Trophoblast cell (in vitro differentiated cells and primary cell): ENCODE measurements at regions not wholly inside any gene's neighbourhood (a gene's known extent, or its start where the extent isn't known, plus 50 kb on each side); places are given as distances from the start of the nearest gene placed in this dataset.
A peak's percentile ranks its signal among the peaks of the same experiment; 100 is the strongest.

Experiments used
- DNase-seq, 2 donors: peaks; one replicate each; pipeline ENCODE4 v3.0.0-alpha.2; 2016
- H2AFZ ChIP-seq: 2 replicates; pipeline ENCODE4 v1.6.1; 2013; ENCODE audit warnings: low read length, moderate library complexity, mild to moderate bottlenecking; ENCODE audit not compliant: insufficient read depth, poor library complexity
- H2AK5ac ChIP-seq: 2 replicates; pipeline ENCODE4 v1.6.1; 2013; ENCODE audit warnings: mild to moderate bottlenecking, low read length
- H2BK120ac ChIP-seq: 2 replicates; pipeline ENCODE4 v1.6.1; 2013; ENCODE audit warnings: low read length, mild to moderate bottlenecking, moderate library complexity; ENCODE audit not compliant: insufficient read depth, poor library complexity
- H2BK12ac ChIP-seq: 2 replicates; pipeline ENCODE4 v1.6.1; 2013; ENCODE audit warnings: mild to moderate bottlenecking, low read length, moderate library complexity
- H2BK5ac ChIP-seq: 2 replicates; pipeline ENCODE4 v1.6.1; 2013; ENCODE audit warnings: low read length, low read depth, moderate library complexity, mild to moderate bottlenecking; ENCODE audit not compliant: poor library complexity
- H3K14ac ChIP-seq: 2 replicates; pipeline ENCODE4 v1.6.1; 2013; ENCODE audit warnings: mild to moderate bottlenecking, low read length
- H3K18ac ChIP-seq: 2 replicates; pipeline ENCODE4 v1.6.1; 2013; ENCODE audit warnings: mild to moderate bottlenecking, low read length
- H3K23ac ChIP-seq: 2 replicates; pipeline ENCODE4 v1.6.1; 2013; ENCODE audit warnings: low read length
- H3K27ac ChIP-seq: 2 replicates; pipeline ENCODE4 v1.5.1; 2013; ENCODE audit warnings: low read depth, mild to moderate bottlenecking, inconsistent platforms, low read length, moderate library complexity
- H3K27me3 ChIP-seq: 2 replicates; pipeline ENCODE4 v1.6.1; 2013; ENCODE audit warnings: inconsistent platforms, mild to moderate bottlenecking, low read length, moderate library complexity; ENCODE audit not compliant: insufficient read depth
- H3K36me3 ChIP-seq, 2 experiments: 1 replicate in 1 of 2; 2 replicates in 1 of 2; pipeline ENCODE4 v1.6.1; 2013; ENCODE audit warnings: low read length in 2 of 2, mild to moderate bottlenecking in 2 of 2, moderate library complexity in 1 of 2; ENCODE audit not compliant: insufficient read depth in 2 of 2, control insufficient read depth in 1 of 2
- H3K4ac ChIP-seq: 2 replicates; pipeline ENCODE4 v1.6.1; 2013; ENCODE audit warnings: low read depth, mild to moderate bottlenecking, low read length, moderate library complexity
- H3K4me1 ChIP-seq, 2 experiments: 1 replicate in 1 of 2; 2 replicates in 1 of 2; pipeline ENCODE4 v1.6.1; 2013; ENCODE audit warnings: low read length in 2 of 2, mild to moderate bottlenecking in 2 of 2, moderate library complexity in 1 of 2; ENCODE audit not compliant: insufficient read depth in 2 of 2, control insufficient read depth in 1 of 2
- H3K4me2 ChIP-seq: 2 replicates; pipeline ENCODE4 v1.6.1; 2013; ENCODE audit warnings: inconsistent platforms, mild to moderate bottlenecking, low read length, moderate library complexity
- H3K4me3 ChIP-seq: 2 replicates; pipeline ENCODE4 v1.5.1; 2013; ENCODE audit warnings: mild to moderate bottlenecking, low read depth, low read length, inconsistent platforms
- H3K79me1 ChIP-seq: one replicate; pipeline ENCODE4 v1.6.1; 2013; ENCODE audit warnings: low read length
- H3K79me2 ChIP-seq: 2 replicates; pipeline ENCODE4 v1.6.1; 2013; ENCODE audit warnings: low read length, mild to moderate bottlenecking; ENCODE audit not compliant: control insufficient read depth, insufficient read depth, poor library complexity
- H3K9ac ChIP-seq: 2 replicates; pipeline ENCODE4 v1.6.1; 2013; ENCODE audit warnings: mild to moderate bottlenecking, low read length
- H3K9me3 ChIP-seq: 2 replicates; pipeline ENCODE4 v1.6.1; 2013; ENCODE audit warnings: low read depth, mild to moderate bottlenecking, control low read depth, inconsistent platforms, low read length; ENCODE audit not compliant: insufficient read depth
- H4K12ac ChIP-seq: 2 replicates; pipeline ENCODE4 v1.6.1; 2013; ENCODE audit warnings: low read depth, mild to moderate bottlenecking, low read length, moderate library complexity
- H4K8ac ChIP-seq: 2 replicates; pipeline ENCODE4 v1.6.1; 2013; ENCODE audit warnings: low read depth, mild to moderate bottlenecking, low read length, moderate library complexity
- H4K91ac ChIP-seq: one replicate; pipeline ENCODE4 v1.6.1; 2013; ENCODE audit warnings: low read depth, mild to moderate bottlenecking, low read length, moderate library complexity
- WGBS: extraction: QIAGEN DNeasy Blood & Tissue Kit; methylation state at CpG from one replicate; pipeline ENCODE4 v1.1.7; 2013; ENCODE audit warnings: missing lambda C conversion rate; ENCODE audit not compliant: insufficient read length, insufficient coverage; ENCODE audit errors: extremely low coverage; 5-methylcytosine and 5-hydroxymethylcytosine counted together

GRCh38 chr6:54614499-54615195 is 231.9 kb upstream of the FAM83B start:
- no peaks in the 10 kb centered on the region for H3K36me3 ChIP-seq
- no peaks in the 10 kb centered on the region for H3K9me3 ChIP-seq
- H2BK12ac ChIP-seq, result no peak overlapping the region
- H3K23ac ChIP-seq, result no peak overlapping the region
- WGBS, result no CpG with 5 or more reads among the region's 9 CpGs
- H3K14ac ChIP-seq, result no peak overlapping the region
- no peak overlapping the region for H3K4ac ChIP-seq
- H4K12ac ChIP-seq, result no peak overlapping the region
- no peaks in the 10 kb centered on the region for H3K27me3 ChIP-seq
- no peaks in the 10 kb centered on the region for H3K79me1 ChIP-seq
- no peak overlapping the region for H4K91ac ChIP-seq
- DNase-seq, result peak in 1 of 2 donors; percentile 21
- no peak overlapping the region for H2BK5ac ChIP-seq
- no peak overlapping the region for H4K8ac ChIP-seq
- H3K4me2 ChIP-seq, result no peak overlapping the region
- H3K9ac ChIP-seq, result no peak overlapping the region
- no peak overlapping the region for H2AK5ac ChIP-seq
- H3K18ac ChIP-seq, result no peak overlapping the region
- no peaks in the 10 kb centered on the region for H3K79me2 ChIP-seq
- H3K4me3 ChIP-seq, result no peak overlapping the region
- H3K27ac ChIP-seq, result no peak overlapping the region
- no peak overlapping the region for H2AFZ ChIP-seq
- no peaks in the 10 kb centered on the region for H3K4me1 ChIP-seq
- H2BK120ac ChIP-seq, result no peak overlapping the region

DNA sequence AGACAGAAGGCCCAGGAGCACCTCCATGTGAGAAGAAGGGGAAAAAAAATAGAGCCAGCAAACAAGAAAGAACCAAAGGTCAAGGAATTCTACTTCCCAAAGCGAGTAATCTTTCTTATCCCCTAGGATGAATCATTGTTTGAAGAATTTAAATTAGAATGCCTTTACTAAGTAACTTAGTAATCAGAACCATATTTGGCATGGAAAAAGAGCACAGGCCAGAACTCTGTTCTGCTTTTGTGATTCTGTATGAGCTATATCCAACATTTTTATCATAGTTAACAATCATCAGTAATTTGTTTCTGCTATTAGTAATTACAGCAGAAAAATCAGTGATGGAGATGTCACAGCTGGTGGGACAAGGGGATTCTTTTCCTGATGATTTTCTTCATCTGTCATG is 228.8 kb upstream of the FAM83B start:
- Histone ChIP-seq H2BK5ac (no peak overlapping the region), H3K36me3 (no peaks in the 10 kb centered on the region), H3K27ac (no peak overlapping the region), H2BK120ac (no peak overlapping the region), H3K4ac (no peak overlapping the region), H3K4me3 (no peak overlapping the region), H3K79me2 (no peaks in the 10 kb centered on the region), H3K9ac (no peak overlapping the region), H4K8ac (no peak overlapping the region), H2AFZ (no peak overlapping the region), H4K12ac (no peak overlapping the region), H3K9me3 (no peaks in the 10 kb centered on the region), H3K27me3 (no peaks in the 10 kb centered on the region), H4K91ac (no peak overlapping the region), H3K14ac (no peak overlapping the region), H3K4me1 (no peaks in the 10 kb centered on the region), H2AK5ac (no peak overlapping the region), H3K23ac (no peak overlapping the region), H3K18ac (no peak overlapping the region), H3K4me2 (no peak overlapping the region), H3K79me1 (no peaks in the 10 kb centered on the region), H2BK12ac (no peak overlapping the region)
- no CpG with 5 or more reads among the region's 1 CpG for WGBS
- DNase-seq, result peak in 1 of 2 donors; percentile 16

- H2BK12ac ChIP-seq, result no peak overlapping the region
- H3K18ac ChIP-seq, result no peak overlapping the region
- no peak overlapping the region for H3K14ac ChIP-seq
- H3K27ac ChIP-seq, result no peak overlapping the region
- no peak overlapping the region for H3K9ac ChIP-seq
- no peak overlapping the region for H2BK120ac ChIP-seq
- no peaks in the 10 kb centered on the region for H3K36me3 ChIP-seq
- no peak overlapping the region for H4K8ac ChIP-seq
- H2AFZ ChIP-seq, result no peak overlapping the region
- H3K27me3 ChIP-seq, result no peaks in the 10 kb centered on the region
- no peak overlapping the region for H2AK5ac ChIP-seq
- no peak overlapping the region for H4K91ac ChIP-seq
- H3K9me3 ChIP-seq, result no peaks in the 10 kb centered on the region
- H3K4me2 ChIP-seq, result no peak overlapping the region
- H3K23ac ChIP-seq, result no peak overlapping the region
- H3K79me2 ChIP-seq, result no peaks in the 10 kb centered on the region
- H3K4me3 ChIP-seq, result no peak overlapping the region
- no peak overlapping the region for H4K12ac ChIP-seq
- no peak overlapping the region for H2BK5ac ChIP-seq
- no peak overlapping the region for H3K4ac ChIP-seq
- no peaks in the 10 kb centered on the region for H3K79me1 ChIP-seq
- DNase-seq, result no peak
- H3K4me1 ChIP-seq, result no peaks in the 10 kb centered on the region
These were observed 228.0 kb upstream of the FAM83B start for GRCh38 chr6:54618572-54618971.

DNA sequence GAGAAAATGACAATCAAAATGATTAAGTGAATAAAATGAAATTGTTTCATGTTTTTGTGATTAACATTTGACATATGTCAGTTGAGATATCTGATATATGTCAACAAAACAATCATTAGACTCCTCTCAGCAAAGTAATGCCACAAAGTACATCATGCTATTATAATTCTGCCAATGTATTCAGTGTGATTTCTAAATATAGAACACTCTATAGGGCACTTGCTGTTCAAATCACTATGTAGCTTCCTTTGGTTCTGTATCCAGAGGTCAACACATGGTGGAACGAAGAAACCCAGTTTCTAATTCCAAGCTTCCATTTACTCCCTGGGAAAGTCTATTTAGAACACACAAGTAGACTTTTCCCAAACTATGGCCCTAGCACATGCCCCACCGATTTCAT is 227.5 kb upstream of the FAM83B start:
- Histone ChIP-seq H3K9me3 (no peaks in the 10 kb centered on the region), H2BK5ac (no peak overlapping the region), H4K8ac (no peak overlapping the region), H3K4ac (no peak overlapping the region), H4K12ac (no peak overlapping the region), H4K91ac (no peak overlapping the region), H3K27ac (no peak overlapping the region), H3K36me3 (no peaks in the 10 kb centered on the region), H2BK120ac (no peak overlapping the region), H3K79me1 (no peaks in the 10 kb centered on the region), H3K14ac (no peak overlapping the region), H3K4me3 (no peak overlapping the region), H2BK12ac (no peak overlapping the region), H2AK5ac (no peak overlapping the region), H3K4me1 (no peaks in the 10 kb centered on the region), H3K4me2 (no peak overlapping the region), H2AFZ (no peak overlapping the region), H3K79me2 (no peaks in the 10 kb centered on the region), H3K9ac (no peak overlapping the region), H3K27me3 (no peaks in the 10 kb centered on the region), H3K18ac (no peak overlapping the region), H3K23ac (no peak overlapping the region)
- DNase-seq, result no peak
- WGBS, result no CpG with 5 or more reads among the region's 2 CpGs
